Progenitor cell of endocrine pancreas (in vitro differentiated cells): ENCODE measurements at regions not wholly inside any gene's neighbourhood (a gene's known extent, or its start where the extent isn't known, plus 50 kb on each side); places are given as distances from the start of the nearest gene placed in this dataset.

Experiments used
- DNase-seq: peaks from one replicate; pipeline ENCODE4 v3.0.0; 2021; ENCODE audit warnings: low spot score; ENCODE audit not compliant: unreplicated experiment
- H3K27ac Mint-ChIP-seq: 2 replicates; pipeline ENCODE4 v1.8.0; 2021; ENCODE audit warnings: mild to moderate bottlenecking, moderate library complexity, mixed read lengths
- H3K27me3 Mint-ChIP-seq: 2 replicates; pipeline ENCODE4 v1.8.0; 2021; ENCODE audit warnings: mixed read lengths
- H3K36me3 Mint-ChIP-seq: 2 replicates; pipeline ENCODE4 v1.8.0; 2022; ENCODE audit warnings: mixed read lengths; ENCODE audit not compliant: insufficient read depth
- H3K4me1 Mint-ChIP-seq: 2 replicates; pipeline ENCODE4 v1.8.0; 2021; ENCODE audit warnings: low read depth, mixed read lengths
- H3K4me3 Mint-ChIP-seq: 2 replicates; pipeline ENCODE4 v1.8.0; 2021; ENCODE audit warnings: low read depth, mild to moderate bottlenecking, moderate library complexity, mixed read lengths
- H3K9me3 Mint-ChIP-seq: 2 replicates; pipeline ENCODE4 v1.8.0; 2021; ENCODE audit warnings: low read depth, mixed read lengths
- TF ChIP-seq, protein P1 (sequence below): fragments of 200-600 bp; sonication (generic); IDR thresholded peaks from one replicate; pipeline ENCODE4 v1.5.0; 2021; ENCODE audit warnings: antibody characterized with exemption, mild to moderate bottlenecking; ENCODE audit not compliant: unreplicated experiment

- H3K4me3 Mint-ChIP-seq, result no peak overlapping the region
- H3K4me1 Mint-ChIP-seq, result peaks cover 1% of the 10 kb centered on the region
- H3K36me3 Mint-ChIP-seq, result peaks cover 5% of the 10 kb centered on the region
- peaks cover 6% of the 10 kb centered on the region for H3K9me3 Mint-ChIP-seq
- TF ChIP-seq, protein P1, sequence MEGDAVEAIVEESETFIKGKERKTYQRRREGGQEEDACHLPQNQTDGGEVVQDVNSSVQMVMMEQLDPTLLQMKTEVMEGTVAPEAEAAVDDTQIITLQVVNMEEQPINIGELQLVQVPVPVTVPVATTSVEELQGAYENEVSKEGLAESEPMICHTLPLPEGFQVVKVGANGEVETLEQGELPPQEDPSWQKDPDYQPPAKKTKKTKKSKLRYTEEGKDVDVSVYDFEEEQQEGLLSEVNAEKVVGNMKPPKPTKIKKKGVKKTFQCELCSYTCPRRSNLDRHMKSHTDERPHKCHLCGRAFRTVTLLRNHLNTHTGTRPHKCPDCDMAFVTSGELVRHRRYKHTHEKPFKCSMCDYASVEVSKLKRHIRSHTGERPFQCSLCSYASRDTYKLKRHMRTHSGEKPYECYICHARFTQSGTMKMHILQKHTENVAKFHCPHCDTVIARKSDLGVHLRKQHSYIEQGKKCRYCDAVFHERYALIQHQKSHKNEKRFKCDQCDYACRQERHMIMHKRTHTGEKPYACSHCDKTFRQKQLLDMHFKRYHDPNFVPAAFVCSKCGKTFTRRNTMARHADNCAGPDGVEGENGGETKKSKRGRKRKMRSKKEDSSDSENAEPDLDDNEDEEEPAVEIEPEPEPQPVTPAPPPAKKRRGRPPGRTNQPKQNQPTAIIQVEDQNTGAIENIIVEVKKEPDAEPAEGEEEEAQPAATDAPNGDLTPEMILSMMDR, result no peak
- no peaks in the 10 kb centered on the region for H3K27me3 Mint-ChIP-seq
- no peak for DNase-seq
- no peak overlapping the region for H3K27ac Mint-ChIP-seq
Measured at GRCh38 chr16:72604375-72604774, 432.4 kb upstream of the PMFBP1 start.

DNA sequence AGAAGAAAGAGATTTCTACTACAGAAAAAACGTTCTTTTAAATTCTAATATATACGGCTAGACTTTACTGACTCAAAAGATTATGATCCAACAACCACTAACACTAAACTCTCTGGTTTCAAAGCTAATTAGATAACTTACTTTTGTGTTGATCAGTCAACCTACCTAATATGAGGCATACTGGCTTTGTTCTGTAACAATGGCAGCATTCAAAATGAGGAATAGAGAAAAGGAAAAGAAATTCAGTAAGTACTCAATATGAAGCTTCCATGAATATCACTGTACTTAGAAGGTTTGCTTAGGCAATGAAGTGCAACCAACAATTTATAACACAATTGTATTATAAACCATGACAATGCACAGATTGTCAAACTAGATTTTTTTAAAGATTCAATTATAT is 430.5 kb upstream of the PMFBP1 start:
- Mint-ChIP-seq H3K4me1 (peaks cover 1% of the 10 kb centered on the region), H3K27me3 (no peaks in the 10 kb centered on the region), H3K4me3 (no peak overlapping the region), H3K27ac (no peak overlapping the region), H3K9me3 (peaks cover 6% of the 10 kb centered on the region), H3K36me3 (peaks cover 4% of the 10 kb centered on the region)
- TF ChIP-seq, protein P1, result no peak
- DNase-seq, result no peak

DNA sequence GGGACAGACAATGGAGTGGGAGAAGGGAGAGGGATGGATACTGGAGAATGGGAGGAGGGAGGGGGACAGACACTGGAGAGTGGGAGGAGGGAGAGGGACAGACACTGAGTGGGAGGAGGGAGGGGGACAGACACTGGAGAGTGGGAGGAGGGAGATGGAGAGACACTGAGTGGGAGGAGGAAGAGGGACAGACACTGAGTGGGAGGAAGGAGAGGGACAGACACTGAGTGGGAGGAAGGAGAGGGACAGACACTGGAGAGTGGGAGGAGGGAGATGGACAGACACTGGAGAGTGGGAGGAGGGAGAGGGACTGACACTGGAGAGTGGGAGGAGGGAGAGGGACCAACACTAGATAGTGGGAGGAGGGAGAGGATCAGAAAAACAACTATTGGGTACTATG is 426.7 kb upstream of the PMFBP1 start:
- Mint-ChIP-seq H3K27me3 (no peaks in the 10 kb centered on the region), H3K27ac (no peak overlapping the region), H3K4me1 (no peaks in the 10 kb centered on the region), H3K9me3 (peaks cover 4% of the 10 kb centered on the region), H3K4me3 (no peak overlapping the region), H3K36me3 (peaks cover 2% of the 10 kb centered on the region)
- TF ChIP-seq, protein P1, result no peak
- DNase-seq, result no peak

GRCh38 chr16:72597938-72598337 is 426.0 kb upstream of the PMFBP1 start:
- Mint-ChIP-seq H3K9me3 (peaks cover 1% of the 10 kb centered on the region), H3K36me3 (peaks cover under 1% of the 10 kb centered on the region), H3K4me1 (no peaks in the 10 kb centered on the region), H3K27ac (no peak overlapping the region), H3K27me3 (no peaks in the 10 kb centered on the region), H3K4me3 (no peak overlapping the region)
- no peak for DNase-seq
- TF ChIP-seq, protein P1, result no peak

DNA sequence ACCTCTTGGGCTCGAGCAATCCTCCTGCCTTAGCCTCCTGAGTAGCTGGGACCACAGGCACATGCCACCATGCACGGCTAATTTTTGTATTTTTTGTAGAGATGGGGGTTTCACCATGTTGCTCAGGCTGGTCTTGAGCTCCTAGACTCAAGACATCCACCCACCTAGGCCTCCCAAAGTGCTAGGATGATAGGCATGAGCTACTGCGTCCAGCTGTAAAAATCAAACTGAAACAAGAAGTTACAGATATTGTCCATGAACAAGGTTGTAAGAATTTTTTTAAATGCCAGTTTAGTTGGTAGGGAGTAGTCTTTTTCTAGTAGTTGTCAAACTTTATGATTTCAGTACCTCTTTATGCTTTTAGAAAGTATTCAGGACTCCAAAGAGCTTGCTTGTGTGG is 424.4 kb upstream of the PMFBP1 start:
- DNase-seq, result no peak
- Mint-ChIP-seq H3K27ac (no peak overlapping the region), H3K9me3 (no peaks in the 10 kb centered on the region), H3K27me3 (no peaks in the 10 kb centered on the region), H3K4me3 (no peak overlapping the region), H3K36me3 (no peaks in the 10 kb centered on the region), H3K4me1 (no peaks in the 10 kb centered on the region)
- TF ChIP-seq, protein P1, result no peak
